GM23248 (cell line): ENCODE measurements at regions not wholly inside any gene's neighbourhood (a gene's known extent, or its start where the extent isn't known, plus 50 kb on each side); places are given as distances from the start of the nearest gene placed in this dataset.

Experiments used
- EZH2 ChIP-seq: fragments of 200-600 bp; sonication (generic); IDR thresholded peaks from 2 replicates; pipeline ENCODE4 v1.6.1; 2018; ENCODE audit warnings: antibody characterized with exemption, mild to moderate bottlenecking; ENCODE audit not compliant: insufficient read depth, poor library complexity, severe bottlenecking
- EZH2phosphoT487 ChIP-seq: fragments of 200-600 bp; sonication (generic); IDR thresholded peaks from 2 replicates; pipeline ENCODE4 v1.6.1; 2018; ENCODE audit warnings: antibody characterized with exemption, moderate library complexity, mild to moderate bottlenecking, low read depth; ENCODE audit not compliant: insufficient read depth

DNA sequence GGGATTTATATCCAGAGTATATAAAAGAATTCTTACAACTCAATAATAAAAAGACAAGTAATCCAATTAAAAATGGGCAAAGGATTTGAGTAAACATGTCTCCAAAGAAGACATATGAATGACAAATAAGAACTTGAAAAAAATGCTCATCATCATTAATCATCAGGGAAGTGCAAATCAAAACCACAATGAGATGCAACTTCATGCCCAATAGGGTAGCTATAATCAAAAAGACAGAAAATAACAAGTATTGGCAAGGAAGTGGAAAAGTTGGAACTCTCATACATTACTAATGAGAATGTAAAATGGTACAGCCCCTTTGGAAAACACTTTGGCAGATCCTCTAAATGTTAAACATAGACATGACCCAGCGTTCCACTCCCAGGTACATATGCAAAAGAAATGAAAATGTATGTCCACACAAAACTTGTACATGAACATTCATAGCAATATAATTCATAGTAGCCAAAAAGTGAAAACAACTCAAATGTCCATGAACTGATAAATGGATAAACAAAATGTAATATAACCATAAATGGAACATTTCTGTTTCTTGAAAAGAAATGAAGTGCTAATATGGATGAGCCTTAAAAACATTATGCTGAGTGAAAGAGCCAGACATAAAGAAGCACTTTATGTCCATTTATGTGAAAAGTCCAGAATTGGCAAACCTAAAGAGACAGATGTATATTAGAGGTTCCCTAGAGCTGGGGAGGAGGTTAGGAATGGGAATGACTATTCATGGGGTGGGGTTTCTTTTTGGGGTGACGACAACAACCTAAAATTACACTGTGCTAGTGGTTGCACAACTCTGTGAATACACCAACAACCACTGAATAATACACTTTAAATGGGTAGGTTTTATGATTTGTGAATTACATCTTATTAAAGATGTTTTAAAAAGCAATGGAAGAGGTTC lies 259.7 kb downstream of the RHOU start:
- TF ChIP-seq EZH2 (no peak), EZH2phosphoT487 (no peak)
